Hepatocyte (in vitro differentiated cells): ENCODE measurements at regions not wholly inside any gene's neighbourhood (a gene's known extent, or its start where the extent isn't known, plus 50 kb on each side); places are given as distances from the start of the nearest gene placed in this dataset.

Experiments used
- EZH2 ChIP-seq: fragments of 200-600 bp; sonication (generic); IDR thresholded peaks from 2 replicates; pipeline ENCODE4 v1.6.1; 2016; ENCODE audit warnings: antibody characterized with exemption, mild to moderate bottlenecking, borderline replicate concordance
- EZH2phosphoT487 ChIP-seq: fragments of 200-600 bp; sonication (generic); IDR thresholded peaks from one replicate; pipeline ENCODE4 v1.6.1; 2018; ENCODE audit warnings: antibody characterized with exemption, mild to moderate bottlenecking, low read depth, moderate library complexity; ENCODE audit not compliant: unreplicated experiment, severe bottlenecking
- TF ChIP-seq, protein P1 (sequence below): fragments of 200-600 bp; sonication (generic); IDR thresholded peaks from 2 replicates; pipeline ENCODE4 v1.5.1; 2016; ENCODE audit warnings: antibody characterized with exemption, mild to moderate bottlenecking; ENCODE audit not compliant: poor library complexity

DNA sequence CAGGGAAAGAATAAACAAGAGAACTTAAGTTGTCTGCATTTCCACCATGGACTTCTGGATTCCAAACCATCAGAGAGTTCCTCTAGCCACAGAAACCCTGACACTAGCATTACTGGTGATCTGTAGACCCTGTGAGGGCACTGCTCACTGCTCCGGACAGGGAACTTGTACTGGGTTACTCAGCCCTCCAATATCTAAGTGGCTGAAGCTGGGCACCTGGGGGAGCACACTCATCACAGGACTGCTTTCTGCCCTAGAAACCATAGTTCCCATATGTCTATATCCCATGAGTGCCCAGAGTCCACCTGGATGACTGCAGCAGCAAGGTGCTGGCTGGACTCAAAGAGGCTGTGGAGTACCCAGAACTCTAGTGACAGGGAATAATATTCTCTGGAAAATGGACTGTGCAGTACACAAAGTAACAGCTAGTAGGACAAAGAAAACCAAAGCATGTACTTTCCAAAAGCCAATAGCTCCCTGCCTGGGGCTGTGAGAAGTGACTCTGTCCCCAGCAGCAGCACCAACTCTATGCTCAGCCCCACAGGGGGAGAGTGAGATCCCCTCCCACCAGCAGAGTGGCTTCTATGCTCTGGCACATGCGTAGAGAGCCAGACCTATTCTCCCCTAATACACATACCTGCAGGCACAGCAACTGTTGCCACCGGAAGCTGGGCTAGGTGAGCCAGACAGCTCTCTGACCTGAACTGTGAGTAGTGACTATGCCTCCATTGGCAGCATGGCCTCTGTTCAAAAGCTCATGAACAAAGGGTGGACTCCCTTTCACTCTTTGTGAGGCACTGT, 472.9 kb upstream of the FTMT start:
- TF ChIP-seq, protein P1, sequence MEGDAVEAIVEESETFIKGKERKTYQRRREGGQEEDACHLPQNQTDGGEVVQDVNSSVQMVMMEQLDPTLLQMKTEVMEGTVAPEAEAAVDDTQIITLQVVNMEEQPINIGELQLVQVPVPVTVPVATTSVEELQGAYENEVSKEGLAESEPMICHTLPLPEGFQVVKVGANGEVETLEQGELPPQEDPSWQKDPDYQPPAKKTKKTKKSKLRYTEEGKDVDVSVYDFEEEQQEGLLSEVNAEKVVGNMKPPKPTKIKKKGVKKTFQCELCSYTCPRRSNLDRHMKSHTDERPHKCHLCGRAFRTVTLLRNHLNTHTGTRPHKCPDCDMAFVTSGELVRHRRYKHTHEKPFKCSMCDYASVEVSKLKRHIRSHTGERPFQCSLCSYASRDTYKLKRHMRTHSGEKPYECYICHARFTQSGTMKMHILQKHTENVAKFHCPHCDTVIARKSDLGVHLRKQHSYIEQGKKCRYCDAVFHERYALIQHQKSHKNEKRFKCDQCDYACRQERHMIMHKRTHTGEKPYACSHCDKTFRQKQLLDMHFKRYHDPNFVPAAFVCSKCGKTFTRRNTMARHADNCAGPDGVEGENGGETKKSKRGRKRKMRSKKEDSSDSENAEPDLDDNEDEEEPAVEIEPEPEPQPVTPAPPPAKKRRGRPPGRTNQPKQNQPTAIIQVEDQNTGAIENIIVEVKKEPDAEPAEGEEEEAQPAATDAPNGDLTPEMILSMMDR, result no peak
- TF ChIP-seq EZH2 (no peak), EZH2phosphoT487 (no peak)
